Fibroblast of the aortic adventitia (primary cell): ENCODE measurements at regions not wholly inside any gene's neighbourhood (a gene's known extent, or its start where the extent isn't known, plus 50 kb on each side); places are given as distances from the start of the nearest gene placed in this dataset.
A peak's percentile ranks its signal among the peaks of the same experiment; 100 is the strongest.

ENCODE experiments used
- DNase-seq: peaks from one replicate; pipeline ENCODE4 v3.0.0-alpha.2; 2010; ENCODE audit warnings: low read depth
- H3K4me3 ChIP-seq: 2 replicates; pipeline ENCODE4 v1.5.1; 2011; ENCODE audit warnings: low read depth, mild to moderate bottlenecking, control low read depth, low read length, moderate library complexity
- CTCF ChIP-seq: IDR thresholded peaks from 2 replicates; pipeline ENCODE4 v1.5.1; 2011; ENCODE audit warnings: mild to moderate bottlenecking, low read length, control low read depth, inconsistent platforms; ENCODE audit not compliant: insufficient read depth

DNA sequence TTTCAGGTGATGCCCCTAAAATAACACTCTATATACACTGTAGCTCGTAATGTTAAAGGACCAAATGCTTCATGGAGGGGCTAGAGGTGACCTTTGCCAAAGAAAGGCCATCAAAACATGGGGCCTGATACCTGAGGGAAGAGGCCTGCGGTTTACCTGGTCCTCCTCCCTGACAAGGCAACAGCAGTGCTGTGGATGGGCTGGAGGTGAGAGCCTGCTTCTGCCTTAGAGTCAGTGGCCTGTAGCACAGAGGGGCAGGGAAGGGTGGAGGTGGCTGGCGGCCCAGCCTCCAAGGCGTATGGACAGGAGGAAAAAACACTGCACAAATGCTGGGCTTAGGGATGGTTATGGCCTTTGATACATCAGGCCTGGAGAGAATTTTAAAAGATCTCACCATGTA lies 137.8 kb upstream of the USP38 start:
- no peak for DNase-seq
- TF ChIP-seq CTCF: no peak
- H3K4me3 ChIP-seq: no peak overlapping the region

DNA sequence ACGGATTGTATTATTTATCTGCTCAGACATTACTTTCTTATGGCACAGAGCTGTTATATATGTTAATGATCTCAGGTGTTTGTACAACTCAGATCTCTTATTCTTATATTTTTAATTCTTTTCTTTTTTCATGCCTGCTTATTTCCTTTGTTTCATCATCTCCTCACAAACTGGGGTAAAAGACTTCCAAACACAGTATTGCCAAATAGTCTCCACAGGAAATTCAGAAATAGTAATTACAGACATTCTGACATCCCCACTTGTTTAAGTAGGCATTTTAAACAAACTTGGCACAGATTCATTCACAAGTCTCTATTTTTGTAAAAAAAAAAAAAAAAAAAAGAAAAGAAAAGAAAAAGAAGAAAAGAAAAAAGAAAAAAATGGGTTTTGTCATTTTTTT lies 129.7 kb upstream of the USP38 start:
- no peak for DNase-seq
- TF ChIP-seq CTCF: no peak
- no peak overlapping the region for H3K4me3 ChIP-seq

DNA sequence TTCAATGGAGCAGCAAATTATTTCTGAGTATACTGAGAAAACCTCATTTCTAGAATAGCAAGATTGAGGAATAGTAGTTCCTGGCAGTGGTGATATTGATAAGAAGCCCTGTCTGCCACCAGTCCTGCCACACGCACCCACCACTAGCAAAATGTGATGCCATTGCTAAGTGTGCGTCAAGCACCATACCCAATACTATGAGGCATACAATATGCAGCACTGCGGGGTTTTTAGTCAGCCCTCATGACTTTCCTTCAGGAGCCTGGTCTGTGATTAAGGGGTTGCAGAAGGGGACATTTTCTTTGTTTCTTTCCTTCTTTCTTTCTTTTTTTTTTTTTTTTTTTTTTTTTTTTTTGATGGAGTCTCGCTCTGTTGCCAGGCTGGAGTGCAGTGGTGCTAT lies 128.7 kb upstream of the USP38 start:
- DNase-seq: no peak
- no peak overlapping the region for H3K4me3 ChIP-seq
- no peak for TF ChIP-seq CTCF

DNA sequence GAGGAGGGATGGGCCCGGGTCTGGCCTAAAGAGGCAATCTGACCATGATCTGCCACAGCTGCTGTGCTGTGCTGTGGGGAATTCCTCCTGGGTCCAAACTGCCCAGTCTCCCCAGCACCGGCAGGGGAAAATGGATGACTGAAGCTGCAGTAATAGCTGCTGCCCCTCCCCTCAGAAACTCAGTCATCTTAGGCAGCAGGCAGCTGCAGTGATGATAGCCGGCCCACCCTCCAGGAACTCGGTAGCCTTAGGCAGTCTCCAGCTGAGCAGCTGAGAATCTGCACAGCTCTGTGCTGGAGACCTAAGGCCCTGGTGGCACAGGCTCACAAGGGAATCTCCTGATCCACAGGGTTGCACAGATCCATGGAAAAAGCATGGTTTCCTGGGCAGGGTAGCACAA lies 113.4 kb upstream of the USP38 start:
- TF ChIP-seq CTCF: no peak
- no peak for DNase-seq
- no peak overlapping the region for H3K4me3 ChIP-seq

DNA sequence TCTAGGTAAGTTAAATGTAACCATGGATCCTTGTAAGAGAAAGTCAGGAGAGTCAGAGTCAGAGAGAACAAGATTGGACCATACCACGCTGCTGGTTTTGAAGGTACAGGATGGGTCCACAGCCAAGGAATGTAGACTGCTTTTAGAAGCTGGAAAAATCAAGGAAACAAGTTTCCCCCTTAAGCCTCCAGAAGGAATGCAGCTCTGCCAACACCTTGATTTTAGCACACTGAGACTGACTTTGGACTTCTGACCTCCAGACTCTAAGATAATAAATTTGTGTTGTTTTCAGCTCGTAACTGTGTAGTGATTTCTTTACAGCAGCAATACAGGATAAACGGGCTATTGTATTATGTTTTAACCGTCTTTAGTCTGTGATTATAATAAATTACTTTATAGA lies 108.0 kb upstream of the USP38 start:
- no peak overlapping the region for H3K4me3 ChIP-seq
- TF ChIP-seq CTCF: no peak
- no peak for DNase-seq

DNA sequence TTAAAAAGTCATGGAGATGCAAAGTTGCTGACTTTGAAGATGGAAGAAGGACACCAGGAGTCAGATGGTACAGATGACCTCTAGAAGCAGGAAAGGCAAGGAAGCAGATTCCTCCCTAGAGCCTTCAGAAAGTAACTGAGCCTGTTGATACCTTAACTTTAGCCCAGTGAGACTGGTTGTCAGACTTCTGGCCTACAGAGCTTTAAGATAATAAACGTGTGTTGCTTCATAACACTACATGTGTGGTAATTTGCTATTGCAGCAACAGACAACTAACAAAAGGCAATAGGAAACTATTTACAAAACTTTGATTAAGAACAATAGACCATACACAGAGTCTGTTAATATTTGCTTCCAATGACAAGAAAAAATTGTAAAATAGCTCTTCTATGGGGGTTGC lies 102.0 kb upstream of the USP38 start:
- no peak for TF ChIP-seq CTCF
- DNase-seq: peak; percentile 1
- H3K4me3 ChIP-seq: no peak overlapping the region

- no peak overlapping the region for H3K4me3 ChIP-seq
- DNase-seq: no peak
- TF ChIP-seq CTCF: no peak
Measured at GRCh38 chr4:143083756-143084472, 100.8 kb upstream of the USP38 start.
